IMR-90 (cell line): ENCODE measurements at regions not wholly inside any gene's neighbourhood (a gene's known extent, or its start where the extent isn't known, plus 50 kb on each side); places are given as distances from the start of the nearest gene placed in this dataset.

Experiments used
- CTCF ChIP-seq: conservative IDR thresholded peaks from 2 replicates; pipeline ENCODE4 v1.5.1; 2012; ENCODE audit warnings: mild to moderate bottlenecking, low read depth, low read length, improper control_type of control experiment
- MAFK ChIP-seq: IDR thresholded peaks from 2 replicates; pipeline ENCODE4 v1.6.1; 2012; ENCODE audit warnings: low read depth, low read length, improper control_type of control experiment
- MXI1 ChIP-seq: IDR thresholded peaks from 2 replicates; pipeline ENCODE4 v1.6.1; 2012; ENCODE audit warnings: low read depth, mild to moderate bottlenecking, low read length, moderate library complexity, borderline replicate concordance
- POLR2A ChIP-seq: IDR thresholded peaks from 2 replicates; pipeline ENCODE4 v1.6.1; 2012; ENCODE audit warnings: mild to moderate bottlenecking, low read depth, low read length
- RFX5 ChIP-seq: IDR thresholded peaks from 2 replicates; pipeline ENCODE4 v1.8.0; 2012; ENCODE audit warnings: low read depth, mild to moderate bottlenecking, low read length, moderate library complexity
- USF2 ChIP-seq: fragments of 150-350 bp; IDR thresholded peaks from 2 replicates; pipeline ENCODE4 v1.6.1; 2017; ENCODE audit warnings: mild to moderate bottlenecking, antibody characterized with exemption, low read length, low read depth

- TF ChIP-seq CTCF: no peak
- no peak for TF ChIP-seq MAFK
- TF ChIP-seq MXI1: no peak
- TF ChIP-seq USF2: no peak
- no peak for TF ChIP-seq RFX5
- no peak for TF ChIP-seq POLR2A
Observed at GRCh38 chr1:39085174-39085573, 59.0 kb downstream of the NDUFS5 start.
